GM21360 (cell line): ENCODE measurements at regions not wholly inside any gene's neighbourhood (a gene's known extent, or its start where the extent isn't known, plus 50 kb on each side); places are given as distances from the start of the nearest gene placed in this dataset.

Source experiments
- ATAC-seq: cut with Tn5 transposase; IDR thresholded peaks from one replicate; pipeline ENCODE4 v1.9.1; 2021; ENCODE audit warnings: mild to moderate bottlenecking, moderate library complexity; ENCODE audit not compliant: unreplicated experiment

GRCh38 chr5:104267320-104268015 lies 704.9 kb upstream of the NUDT12 start:
- ATAC-seq = no peak

- ATAC-seq = no peak
Measured at GRCh38 chr5:104266161-104266560, 703.6 kb upstream of the NUDT12 start.

GRCh38 chr5:104265531-104266140 lies 703.0 kb upstream of the NUDT12 start:
- no peak for ATAC-seq

GRCh38 chr5:104247260-104247659 lies 684.7 kb upstream of the NUDT12 start:
- ATAC-seq = no peak

- no peak for ATAC-seq
Measured at GRCh38 chr5:104241046-104241445, 678.5 kb upstream of the NUDT12 start.

GRCh38 chr5:104237586-104237985 lies 675.0 kb upstream of the NUDT12 start:
- ATAC-seq = no peak

GRCh38 chr5:104223885-104224773 lies 661.5 kb upstream of the NUDT12 start:
- no peak for ATAC-seq

- ATAC-seq = no peak
Measured at GRCh38 chr5:104218200-104218599, 655.6 kb upstream of the NUDT12 start.

DNA sequence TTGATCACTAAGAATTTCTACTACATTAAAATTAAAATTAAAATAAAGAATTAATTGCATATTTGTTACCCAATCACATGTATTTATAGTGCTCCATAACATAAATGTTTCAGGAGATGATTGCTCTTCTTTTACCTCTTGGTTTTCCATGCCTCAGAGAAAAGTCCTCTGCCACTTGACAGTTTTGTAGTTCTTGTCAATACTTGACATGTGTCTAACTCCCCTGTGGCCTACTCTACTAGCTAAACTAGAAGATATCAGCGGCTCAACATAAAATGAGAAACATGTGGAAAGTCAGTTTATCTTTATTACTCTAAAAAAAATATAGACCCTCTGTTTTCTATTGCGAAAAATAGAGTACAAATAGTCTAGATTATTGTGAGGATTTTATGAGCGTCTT lies 650.6 kb upstream of the NUDT12 start:
- no peak for ATAC-seq

GRCh38 chr5:104199771-104200170 lies 637.2 kb upstream of the NUDT12 start:
- no peak for ATAC-seq

GRCh38 chr5:104198156-104198555 lies 635.6 kb upstream of the NUDT12 start:
- no peak for ATAC-seq

DNA sequence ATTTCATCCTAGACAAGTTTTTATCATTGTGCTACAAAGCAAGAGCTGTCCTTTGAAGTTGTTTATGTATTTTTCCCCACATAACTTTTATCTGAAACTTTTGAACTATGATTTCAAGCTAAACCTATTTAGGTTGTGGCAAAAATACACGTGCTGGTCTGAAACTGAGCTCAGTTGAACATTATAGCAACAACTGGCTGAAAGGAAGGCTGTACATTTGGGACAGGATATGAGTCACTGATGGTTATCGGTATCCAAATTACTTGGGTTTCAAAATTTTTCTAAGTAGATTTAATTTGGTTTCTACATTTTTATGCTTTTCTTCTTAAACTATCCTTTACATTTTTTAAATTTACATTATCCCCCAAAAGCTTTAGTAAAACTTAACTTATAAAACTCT lies 627.3 kb upstream of the NUDT12 start:
- no peak for ATAC-seq

- ATAC-seq = no peak
Measured at GRCh38 chr5:104189031-104189430, 626.4 kb upstream of the NUDT12 start.

GRCh38 chr5:104187656-104188055 lies 625.1 kb upstream of the NUDT12 start:
- no peak for ATAC-seq

DNA sequence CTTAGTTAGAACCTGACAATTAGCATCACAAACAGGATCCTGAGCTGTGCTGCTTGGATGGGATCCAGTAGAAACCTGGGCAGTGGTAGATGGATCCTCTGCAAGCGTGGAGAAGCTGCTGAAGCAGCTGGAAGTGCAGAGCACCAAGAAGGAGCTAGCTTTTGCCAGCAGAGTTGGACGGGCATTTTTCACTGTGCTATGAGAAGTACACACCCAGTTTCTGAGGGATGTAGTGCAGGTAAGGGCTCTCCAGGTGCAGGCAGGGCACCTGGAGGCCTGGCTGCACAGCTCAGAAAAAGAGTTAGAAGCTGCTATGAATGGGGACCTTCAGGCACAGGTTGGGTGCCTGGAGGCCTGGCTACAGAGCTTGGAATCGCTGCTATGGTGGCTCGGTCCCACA lies 623.9 kb upstream of the NUDT12 start:
- ATAC-seq = no peak

DNA sequence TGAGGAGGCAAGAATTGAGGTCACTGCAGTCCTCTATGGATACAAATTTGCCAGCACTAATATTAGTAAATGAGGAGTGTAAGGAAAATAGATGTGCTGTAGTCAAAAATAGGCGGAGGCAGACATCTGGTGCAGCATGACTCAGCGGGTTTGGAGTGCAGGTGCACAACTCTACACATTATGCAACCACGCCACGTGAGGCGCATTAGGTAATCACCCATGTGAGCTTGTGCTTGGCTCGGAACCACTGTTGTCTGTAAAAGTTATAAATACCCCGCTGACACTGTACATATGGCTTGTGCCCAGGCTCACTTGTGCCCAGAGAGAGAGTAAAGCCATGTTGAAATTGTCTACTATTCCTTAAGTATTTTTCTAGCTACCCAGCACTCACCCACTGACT lies 623.5 kb upstream of the NUDT12 start:
- no peak for ATAC-seq

DNA sequence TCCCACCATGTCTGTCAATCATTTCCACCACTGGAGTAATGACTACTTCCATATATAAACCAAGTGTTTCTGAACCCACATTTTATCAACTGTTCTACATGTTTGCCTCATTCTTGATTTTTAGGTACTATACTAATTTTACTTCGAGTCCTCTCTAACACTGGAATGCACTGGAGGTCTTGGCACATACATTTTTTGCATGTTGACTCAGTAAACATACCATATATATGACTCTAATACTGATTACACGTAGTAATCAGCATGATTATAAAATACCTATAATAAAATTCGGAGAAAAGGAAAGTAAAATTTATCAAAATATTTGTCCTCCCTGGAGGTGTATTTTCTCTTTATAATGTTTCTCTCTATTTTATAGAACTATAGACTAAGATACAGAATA lies 621.7 kb upstream of the NUDT12 start:
- no peak for ATAC-seq

DNA sequence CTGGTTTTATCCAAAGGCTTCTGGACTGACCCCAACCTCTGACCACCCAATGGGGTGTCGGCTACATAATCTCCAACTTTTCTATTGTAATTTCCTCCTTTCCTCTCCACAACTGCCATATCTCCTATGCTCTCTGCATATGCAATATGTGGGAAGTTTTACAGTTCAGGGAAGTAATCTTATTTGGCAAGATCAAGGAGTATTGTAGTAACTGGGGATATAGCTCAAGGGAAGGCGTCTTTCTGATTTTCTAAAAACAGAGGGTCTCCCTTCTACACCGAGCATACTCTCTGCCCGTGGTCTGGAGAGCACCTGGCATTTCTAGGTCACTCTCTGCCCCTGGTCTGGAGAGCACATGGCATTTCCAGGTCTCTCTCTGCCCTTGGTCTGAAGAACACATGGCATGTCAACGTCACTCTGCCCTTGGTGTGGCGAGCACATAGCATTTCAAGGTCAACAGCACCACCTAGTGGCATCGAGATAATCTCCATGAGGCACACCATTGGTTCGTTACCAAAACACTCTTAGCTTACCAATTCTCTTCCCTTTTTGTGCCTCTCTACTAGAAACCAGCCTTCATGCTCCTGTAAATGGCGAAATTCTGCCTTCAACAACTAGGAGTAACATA lies 616.4 kb upstream of the NUDT12 start:
- ATAC-seq = peak; percentile 97

- ATAC-seq = no peak
Measured at GRCh38 chr5:104178066-104178465, 615.5 kb upstream of the NUDT12 start.

GRCh38 chr5:104177651-104178050 lies 615.1 kb upstream of the NUDT12 start:
- ATAC-seq = no peak

- ATAC-seq = no peak
Measured at GRCh38 chr5:104172976-104173375, 610.4 kb upstream of the NUDT12 start.
